Nephron (organoid): ENCODE measurements at regions not wholly inside any gene's neighbourhood (a gene's known extent, or its start where the extent isn't known, plus 50 kb on each side); places are given as distances from the start of the nearest gene placed in this dataset.

Experiments used
- H3K27ac Mint-ChIP-seq, 3 experiments: 2 replicates each; pipeline ENCODE4 v1.8.0; 2020; ENCODE audit warnings: mixed read lengths in 3 of 3, mild to moderate bottlenecking in 2 of 3, moderate library complexity in 1 of 3
- H3K27me3 Mint-ChIP-seq: 2 replicates; pipeline ENCODE4 v1.8.0; 2021; ENCODE audit warnings: low read depth, mild to moderate bottlenecking, moderate library complexity, mixed read lengths
- H3K36me3 Mint-ChIP-seq: 2 replicates; pipeline ENCODE4 v1.8.0; 2020; ENCODE audit warnings: low read depth, mixed read lengths
- H3K4me1 Mint-ChIP-seq: 2 replicates; pipeline ENCODE4 v1.8.0; 2020; ENCODE audit warnings: mixed read lengths
- H3K4me3 Mint-ChIP-seq, 3 experiments: 2 replicates each; pipeline ENCODE4 v1.8.0; 2020; ENCODE audit warnings: mild to moderate bottlenecking in 3 of 3, mixed read lengths in 3 of 3, moderate library complexity in 2 of 3
- H3K9me3 Mint-ChIP-seq: 2 replicates; pipeline ENCODE4 v1.8.0; 2020; ENCODE audit warnings: mixed read lengths
- CTCF ChIP-seq, 3 experiments: fragments of 200-600 bp; sonication (generic); IDR thresholded peaks; one replicate each; pipeline ENCODE4 v1.5.0; 2021; ENCODE audit warnings: antibody characterized with exemption in 3 of 3; ENCODE audit not compliant: unreplicated experiment in 3 of 3

GRCh38 chr16:25626172-25626571 lies 65.6 kb upstream of the HS3ST4 start:
- no peak overlapping the region for H3K4me3 Mint-ChIP-seq
- H3K36me3 Mint-ChIP-seq, result no peaks in the 10 kb centered on the region
- no peak for TF ChIP-seq CTCF (IDR thresholded peaks at IDR 0.05; ENCODE audit: unreplicated experiment in 3 of 3)
- H3K27me3 Mint-ChIP-seq, result no peaks in the 10 kb centered on the region
- H3K9me3 Mint-ChIP-seq, result no peaks in the 10 kb centered on the region
- H3K4me1 Mint-ChIP-seq, result no peaks in the 10 kb centered on the region
- H3K27ac Mint-ChIP-seq, result no peak overlapping the region

GRCh38 chr16:25625620-25626019 lies 66.1 kb upstream of the HS3ST4 start:
- H3K4me1 Mint-ChIP-seq, result no peaks in the 10 kb centered on the region
- no peaks in the 10 kb centered on the region for H3K9me3 Mint-ChIP-seq
- no peak overlapping the region for H3K27ac Mint-ChIP-seq
- H3K36me3 Mint-ChIP-seq, result no peaks in the 10 kb centered on the region
- no peak for TF ChIP-seq CTCF (IDR thresholded peaks at IDR 0.05; ENCODE audit: unreplicated experiment in 3 of 3)
- H3K27me3 Mint-ChIP-seq, result no peaks in the 10 kb centered on the region
- no peak overlapping the region for H3K4me3 Mint-ChIP-seq

GRCh38 chr16:25614716-25615265 lies 77.0 kb upstream of the HS3ST4 start:
- H3K27me3 Mint-ChIP-seq, result peaks cover 3% of the 10 kb centered on the region
- no peaks in the 10 kb centered on the region for H3K9me3 Mint-ChIP-seq
- TF ChIP-seq CTCF (IDR thresholded peaks at IDR 0.05; ENCODE audit: unreplicated experiment in 3 of 3), result no peak
- H3K4me3 Mint-ChIP-seq, result no peak overlapping the region
- H3K4me1 Mint-ChIP-seq, result no peaks in the 10 kb centered on the region
- no peak overlapping the region for H3K27ac Mint-ChIP-seq
- no peaks in the 10 kb centered on the region for H3K36me3 Mint-ChIP-seq

- peaks cover 3% of the 10 kb centered on the region for H3K27me3 Mint-ChIP-seq
- H3K9me3 Mint-ChIP-seq, result no peaks in the 10 kb centered on the region
- H3K36me3 Mint-ChIP-seq, result no peaks in the 10 kb centered on the region
- H3K4me1 Mint-ChIP-seq, result no peaks in the 10 kb centered on the region
- no peak overlapping the region for H3K4me3 Mint-ChIP-seq
- no peak overlapping the region for H3K27ac Mint-ChIP-seq
- TF ChIP-seq CTCF (IDR thresholded peaks at IDR 0.05; ENCODE audit: unreplicated experiment in 3 of 3), result no peak
Measured at GRCh38 chr16:25613931-25614330, 77.8 kb upstream of the HS3ST4 start.

- peaks cover 5% of the 10 kb centered on the region for H3K9me3 Mint-ChIP-seq
- no peaks in the 10 kb centered on the region for H3K36me3 Mint-ChIP-seq
- no peaks in the 10 kb centered on the region for H3K4me1 Mint-ChIP-seq
- no peaks in the 10 kb centered on the region for H3K27me3 Mint-ChIP-seq
- H3K4me3 Mint-ChIP-seq, result no peak overlapping the region
- TF ChIP-seq CTCF (IDR thresholded peaks at IDR 0.05; ENCODE audit: unreplicated experiment in 3 of 3), result no peak
- no peak overlapping the region for H3K27ac Mint-ChIP-seq
Measured at GRCh38 chr16:25608002-25608401, 83.8 kb upstream of the HS3ST4 start.

- H3K27ac Mint-ChIP-seq, result no peak overlapping the region
- peaks cover 12% of the 10 kb centered on the region for H3K9me3 Mint-ChIP-seq
- TF ChIP-seq CTCF (IDR thresholded peaks at IDR 0.05; ENCODE audit: unreplicated experiment in 3 of 3), result no peak
- no peaks in the 10 kb centered on the region for H3K27me3 Mint-ChIP-seq
- H3K4me3 Mint-ChIP-seq, result no peak overlapping the region
- H3K4me1 Mint-ChIP-seq, result no peaks in the 10 kb centered on the region
- no peaks in the 10 kb centered on the region for H3K36me3 Mint-ChIP-seq
Measured at GRCh38 chr16:25606069-25606468, 85.7 kb upstream of the HS3ST4 start.
